ENCODE measurements at regions not wholly inside any gene's neighbourhood (a gene's known extent, or its start where the extent isn't known, plus 50 kb on each side); places are given as distances from the start of the nearest gene placed in this dataset.

GRCh38 chr3:153257673-153258351 is 95.8 kb downstream of the RAP2B start:
- intact Hi-C loops (cut with micrococcal nuclease) (loop anchor here (2.0 kb wide), 2 partner anchors 25 to 27 kb away; no protein-coding TSS in a partner anchor), dilution Hi-C loops (cut with MboI; ENCODE audit: extremely low pct_ligation_motif_present, low sequenced_read_pairs) (no loop called here)
- ChIA-PET POLR2A (no interaction called here), CTCF (interaction anchor here (0.8 to 1.8 kb wide), 4 partner anchors 32 to 91 kb away, joined by 3 to 4 read pairs (median 3); no protein-coding TSS in a partner anchor)
- no TSS peak for BruUV-seq (replicated peaks)
- Histone ChIP-seq H3K4me2 (ENCODE audit: insufficient read depth, low read length) (no peak overlapping the region), H3K36me3 (ENCODE audit: control insufficient read depth in 2 of 2, extremely low read depth in 1 of 2, insufficient read depth in 2 of 2, low read length in 2 of 2) (no peaks in the 10 kb centered on the region), H3K4me1 (ENCODE audit: control insufficient read depth, extremely low read depth, insufficient read depth, low read length) (peaks cover 23% of the 10 kb centered on the region), H3K79me2 (ENCODE audit: control insufficient read depth, insufficient read depth, low read length) (no peaks in the 10 kb centered on the region), H3K27me3 (ENCODE audit: control insufficient read depth in 2 of 2, insufficient read depth in 2 of 2, low read length in 2 of 2) (no peaks in the 10 kb centered on the region), H3K9ac (replicated peaks; ENCODE audit: extremely low read depth, insufficient read depth, low read length) (no peak overlapping the region), H2AFZ (ENCODE audit: low read depth, low read length) (peak overlapping the region; percentile 61), H3K9me1 (replicated peaks; ENCODE audit: control insufficient read depth, extremely low read depth, insufficient read depth, low read length) (no peaks in the 10 kb centered on the region), H3K4me3 (replicated peaks in 1 of 3; ENCODE audit: insufficient read depth in 1 of 3, low read depth in 1 of 3, low read length in 3 of 3) (no peak overlapping the region), H3K27ac (ENCODE audit: insufficient read depth, low read depth, low read length) (no peak overlapping the region), H3K9me3 (replicated peaks; ENCODE audit: control insufficient read depth, insufficient read depth, low read length) (no peaks in the 10 kb centered on the region), H4K20me1 (replicated peaks; ENCODE audit: control insufficient read depth, extremely low read depth, insufficient read depth, low read length) (no peaks in the 10 kb centered on the region)
- FAIRE-seq (no peak), DNase-seq (ENCODE audit: low read depth, low spot score) (no peak)
- TF ChIP-seq EZH2 (IDR thresholded peaks at IDR 0.05; ENCODE audit: borderline replicate concordance, low read depth, low read length, severe bottlenecking), result no peak
- no peak for TF ChIP-seq POLR2AphosphoS5 (IDR thresholded peaks at IDR 0.05; ENCODE audit: insufficient read depth, low read depth, low read length)
- TF ChIP-seq FOS (IDR thresholded peaks at IDR 0.05; ENCODE audit: borderline replicate concordance, insufficient read depth, low read length), result no peak
- TF ChIP-seq JUN (IDR thresholded peaks at IDR 0.05; ENCODE audit: borderline replicate concordance, insufficient read depth, insufficient read length, low read depth), result no peak
- no peak for TF ChIP-seq GATA2 (IDR thresholded peaks at IDR 0.05; ENCODE audit: insufficient read depth, insufficient read length, low read depth, low read length)
- TF ChIP-seq, protein P1, sequence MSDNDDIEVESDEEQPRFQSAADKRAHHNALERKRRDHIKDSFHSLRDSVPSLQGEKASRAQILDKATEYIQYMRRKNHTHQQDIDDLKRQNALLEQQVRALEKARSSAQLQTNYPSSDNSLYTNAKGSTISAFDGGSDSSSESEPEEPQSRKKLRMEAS (IDR thresholded peaks at IDR 0.05; ENCODE audit: insufficient read depth, insufficient read length), result no peak
- no peak for TF ChIP-seq POLR2A (IDR thresholded peaks at IDR 0.05; ENCODE audit: low read depth, low read length)
- TF ChIP-seq MYC (IDR thresholded peaks at IDR 0.05; ENCODE audit: low read depth, low read length), result no peak
